ENCODE measurements at regions not wholly inside any gene's neighbourhood (a gene's known extent, or its start where the extent isn't known, plus 50 kb on each side); places are given as distances from the start of the nearest gene placed in this dataset.

GRCh38 chr21:20703112-20703767, 295.0 kb upstream of the NCAM2 start:
- DNase-seq, result no peak

GRCh38 chr21:20720623-20721022, 277.6 kb upstream of the NCAM2 start:
- DNase-seq, result no peak

GRCh38 chr21:20721151-20721550, 277.1 kb upstream of the NCAM2 start:
- no peak for DNase-seq

GRCh38 chr21:20728691-20729090, 269.5 kb upstream of the NCAM2 start:
- DNase-seq, result no peak

GRCh38 chr21:20729376-20729775, 268.8 kb upstream of the NCAM2 start:
- DNase-seq, result no peak

- DNase-seq, result no peak
These were observed 267.8 kb upstream of the NCAM2 start for GRCh38 chr21:20730441-20730840.

- no peak for DNase-seq
These were observed 263.0 kb upstream of the NCAM2 start for GRCh38 chr21:20735257-20735656.

- DNase-seq, result no peak
These were observed 260.8 kb upstream of the NCAM2 start for GRCh38 chr21:20737227-20737913.

- DNase-seq, result no peak
These were observed 258.8 kb upstream of the NCAM2 start for GRCh38 chr21:20739421-20739820.

- DNase-seq, result no peak
These were observed 256.8 kb upstream of the NCAM2 start for GRCh38 chr21:20741445-20741844.

- peak; percentile 63 to 88 for DNase-seq
These were observed 238.0 kb upstream of the NCAM2 start for GRCh38 chr21:20760221-20760620.

- no peak for DNase-seq
These were observed 223.5 kb upstream of the NCAM2 start for GRCh38 chr21:20774737-20775136.

- DNase-seq, result no peak
These were observed 218.9 kb upstream of the NCAM2 start for GRCh38 chr21:20779321-20779720.

- DNase-seq, result no peak
These were observed 214.6 kb upstream of the NCAM2 start for GRCh38 chr21:20783611-20784010.

GRCh38 chr21:20789729-20790500, 208.3 kb upstream of the NCAM2 start:
- DNase-seq, result no peak

- no peak for DNase-seq
These were observed 198.1 kb upstream of the NCAM2 start for GRCh38 chr21:20800106-20800505.

GRCh38 chr21:20802201-20802600, 196.0 kb upstream of the NCAM2 start:
- DNase-seq, result peak; percentile 30 to 49

GRCh38 chr21:20802631-20803260, 195.5 kb upstream of the NCAM2 start:
- DNase-seq, result peak; percentile 39 to 61

- DNase-seq, result no peak
These were observed 186.5 kb upstream of the NCAM2 start for GRCh38 chr21:20811702-20812101.

GRCh38 chr21:20814090-20814489, 184.1 kb upstream of the NCAM2 start:
- no peak for DNase-seq

- no peak for DNase-seq
These were observed 175.5 kb upstream of the NCAM2 start for GRCh38 chr21:20822666-20823065.

- peak; percentile 39 to 72 for DNase-seq
These were observed 145.3 kb upstream of the NCAM2 start for GRCh38 chr21:20852866-20853265.

- DNase-seq, result no peak
These were observed 141.3 kb upstream of the NCAM2 start for GRCh38 chr21:20856926-20857325.

- no peak for DNase-seq
These were observed 124.0 kb upstream of the NCAM2 start for GRCh38 chr21:20874202-20874601.

Data from NCI-H446 (cell line).